GM12891 (cell line): ENCODE measurements at regions not wholly inside any gene's neighbourhood (a gene's known extent, or its start where the extent isn't known, plus 50 kb on each side); places are given as distances from the start of the nearest gene placed in this dataset.

Experiments used
- DNase-seq: peaks from one replicate; pipeline ENCODE4 v3.0.0; 2011; ENCODE audit warnings: low spot score; ENCODE audit not compliant: insufficient read length
- FAIRE-seq: peaks from 2 replicates; lab custom pipeline; 2011; peaks lifted over from hg19 to GRCh38; lab: Jason Lieb, UNC
- PAX5 ChIP-seq: IDR thresholded peaks from 2 replicates; pipeline ENCODE4 v1.6.1; 2011; ENCODE audit warnings: low read length, moderate library complexity, mild to moderate bottlenecking; ENCODE audit not compliant: insufficient read depth, severe bottlenecking
- POLR2A ChIP-seq: IDR thresholded peaks from 2 replicates; pipeline ENCODE4 v1.6.1; 2011; ENCODE audit warnings: low read depth, low read length, control low read depth
- POLR2AphosphoS5 ChIP-seq: IDR thresholded peaks from 2 replicates; pipeline ENCODE4 v1.6.1; 2011; ENCODE audit warnings: low read depth, low read length, control low read depth
- POU2F2 ChIP-seq: IDR thresholded peaks from 2 replicates; pipeline ENCODE4 v1.6.1; 2011; ENCODE audit warnings: low read depth, mild to moderate bottlenecking, control low read depth, low read length, moderate library complexity
- SPI1 ChIP-seq: IDR thresholded peaks from 2 replicates; pipeline ENCODE4 v1.6.1; 2011; ENCODE audit warnings: low read depth, low read length, control low read depth
- TAF1 ChIP-seq: IDR thresholded peaks from 2 replicates; pipeline ENCODE4 v1.6.1; 2011; ENCODE audit warnings: low read depth, low read length, control low read depth

GRCh38 chr2:60267122-60267521 is 286.3 kb downstream of the BCL11A start:
- FAIRE-seq, result no peak
- no peak for DNase-seq
- TF ChIP-seq POLR2AphosphoS5 (no peak), TAF1 (no peak), PAX5 (no peak), POU2F2 (no peak), SPI1 (no peak), POLR2A (no peak)

GRCh38 chr2:60262178-60262577 is 291.3 kb downstream of the BCL11A start:
- no peak for FAIRE-seq
- DNase-seq, result no peak
- TF ChIP-seq TAF1 (no peak), PAX5 (no peak), POLR2A (no peak), POLR2AphosphoS5 (no peak), POU2F2 (no peak), SPI1 (no peak)

GRCh38 chr2:60260639-60261296 is 292.7 kb downstream of the BCL11A start:
- DNase-seq (no peak), FAIRE-seq (no peak)
- TF ChIP-seq PAX5 (no peak), POLR2A (no peak), POLR2AphosphoS5 (no peak), POU2F2 (no peak), SPI1 (no peak), TAF1 (no peak)

GRCh38 chr2:60259781-60260180 is 293.7 kb downstream of the BCL11A start:
- no peak for TF ChIP-seq TAF1
- no peak for TF ChIP-seq POLR2A
- no peak for TF ChIP-seq SPI1
- TF ChIP-seq PAX5, result no peak
- TF ChIP-seq POU2F2, result no peak
- TF ChIP-seq POLR2AphosphoS5, result no peak
- FAIRE-seq (no peak), DNase-seq (no peak)

GRCh38 chr2:60252581-60253150 is 300.8 kb downstream of the BCL11A start:
- DNase-seq (no peak), FAIRE-seq (no peak)
- TF ChIP-seq PAX5 (no peak), TAF1 (no peak), SPI1 (no peak), POLR2AphosphoS5 (no peak), POLR2A (no peak), POU2F2 (no peak)

- DNase-seq, result no peak
- TF ChIP-seq POLR2AphosphoS5 (no peak), POLR2A (no peak), SPI1 (no peak), PAX5 (no peak), POU2F2 (no peak), TAF1 (no peak)
- no peak for FAIRE-seq
Observed at GRCh38 chr2:60251247-60251646, 302.2 kb downstream of the BCL11A start.

GRCh38 chr2:60249879-60250278 is 303.6 kb downstream of the BCL11A start:
- no peak for DNase-seq
- FAIRE-seq, result no peak
- TF ChIP-seq POLR2AphosphoS5 (no peak), POLR2A (no peak), SPI1 (no peak), POU2F2 (no peak)

GRCh38 chr2:60247471-60247870 is 306.0 kb downstream of the BCL11A start:
- DNase-seq, result no peak
- TF ChIP-seq POLR2AphosphoS5, result no peak
- TF ChIP-seq POLR2A, result no peak
- no peak for TF ChIP-seq SPI1
- no peak for TF ChIP-seq TAF1
- TF ChIP-seq POU2F2, result no peak
- TF ChIP-seq PAX5, result no peak
- no peak for FAIRE-seq

- TF ChIP-seq SPI1, result no peak
- TF ChIP-seq TAF1, result no peak
- no peak for TF ChIP-seq POLR2A
- TF ChIP-seq PAX5, result no peak
- TF ChIP-seq POU2F2, result no peak
- TF ChIP-seq POLR2AphosphoS5, result no peak
- no peak for DNase-seq
Observed at GRCh38 chr2:60246583-60246982, 306.9 kb downstream of the BCL11A start.

GRCh38 chr2:60234274-60234986 is 319.0 kb downstream of the BCL11A start:
- DNase-seq, result no peak
- TF ChIP-seq POLR2A, result no peak
- no peak for TF ChIP-seq POLR2AphosphoS5
- no peak for TF ChIP-seq SPI1
- TF ChIP-seq POU2F2, result no peak
- no peak for TF ChIP-seq PAX5
- no peak for TF ChIP-seq TAF1
- no peak for FAIRE-seq

More at GRCh38 chr2:60246583-60246982, 306.9 kb downstream of the BCL11A start:
- no peak for FAIRE-seq
